Stromal cell of bone marrow (primary cell): ENCODE measurements at regions not wholly inside any gene's neighbourhood (a gene's known extent, or its start where the extent isn't known, plus 50 kb on each side); places are given as distances from the start of the nearest gene placed in this dataset.

Experiments
- DNase-seq: peaks from one replicate; pipeline ENCODE4 v3.0.0-alpha.2; 2012; ENCODE audit warnings: low read depth

GRCh38 chrX:147838465-147839131 is 73.1 kb upstream of the FMR1 start:
- DNase-seq = no peak

DNA sequence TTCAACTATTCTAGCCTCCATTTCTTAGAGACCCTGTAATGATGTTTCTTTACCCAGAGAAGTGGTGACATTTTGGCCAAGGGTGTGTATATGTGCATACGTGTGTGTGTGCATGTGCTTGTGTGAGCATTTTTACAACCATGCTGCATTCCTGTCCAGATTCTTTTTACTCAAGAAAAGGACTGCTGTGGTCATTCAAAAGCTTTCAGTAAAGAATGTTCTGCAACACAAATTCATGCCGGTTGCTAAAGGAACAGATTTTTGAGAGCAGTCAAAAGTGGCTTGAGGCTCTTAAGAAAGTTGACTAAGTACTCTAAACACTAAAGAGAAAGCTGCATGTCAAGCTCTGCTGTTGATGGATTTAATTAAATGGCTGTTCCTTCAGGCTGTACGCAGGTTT is 65.0 kb upstream of the FMR1 start:
- DNase-seq = no peak

DNA sequence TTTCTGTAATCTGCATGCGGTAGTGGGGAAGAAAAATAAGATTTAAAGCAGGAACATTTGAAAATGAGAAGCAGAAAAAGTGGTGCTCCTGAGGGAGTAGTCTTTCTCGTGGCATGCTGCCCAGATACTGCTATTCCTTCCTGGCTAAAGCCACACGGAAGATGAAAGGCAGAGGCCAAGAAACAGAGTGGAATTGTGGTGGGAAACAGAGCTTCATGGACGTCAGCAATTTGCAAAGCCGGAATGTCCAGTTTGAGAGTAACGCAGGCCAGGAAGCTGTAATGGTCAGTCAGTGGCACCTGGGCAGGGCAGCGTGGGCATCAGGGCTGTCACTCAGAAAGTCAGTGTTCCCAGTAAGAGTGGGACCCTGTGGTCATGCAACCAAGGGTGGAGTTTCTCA is 63.7 kb upstream of the FMR1 start:
- DNase-seq = peak; percentile 2

- DNase-seq = no peak
These were observed 62.9 kb upstream of the FMR1 start for GRCh38 chrX:147848543-147849443.

DNA sequence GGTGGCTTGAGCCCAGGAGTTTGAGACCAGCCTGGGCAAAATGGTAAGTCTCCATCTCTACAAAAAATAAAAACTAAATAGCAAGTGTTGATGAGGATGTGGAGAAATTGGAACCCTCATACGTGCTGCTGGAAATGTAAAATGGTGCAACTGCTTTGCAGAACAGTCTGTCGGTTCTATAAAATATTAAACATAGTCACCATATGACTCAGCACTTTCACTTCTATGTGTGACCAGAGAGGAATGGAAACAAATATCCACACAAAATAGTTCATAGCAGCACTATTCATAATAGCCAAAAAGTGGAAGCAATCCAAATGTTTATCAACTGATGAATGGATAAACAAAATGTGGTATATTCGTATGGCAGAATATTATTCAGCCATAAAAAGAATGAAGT is 60.8 kb upstream of the FMR1 start:
- DNase-seq = no peak

GRCh38 chrX:147853701-147854100 is 58.0 kb upstream of the FMR1 start:
- no peak for DNase-seq

DNA sequence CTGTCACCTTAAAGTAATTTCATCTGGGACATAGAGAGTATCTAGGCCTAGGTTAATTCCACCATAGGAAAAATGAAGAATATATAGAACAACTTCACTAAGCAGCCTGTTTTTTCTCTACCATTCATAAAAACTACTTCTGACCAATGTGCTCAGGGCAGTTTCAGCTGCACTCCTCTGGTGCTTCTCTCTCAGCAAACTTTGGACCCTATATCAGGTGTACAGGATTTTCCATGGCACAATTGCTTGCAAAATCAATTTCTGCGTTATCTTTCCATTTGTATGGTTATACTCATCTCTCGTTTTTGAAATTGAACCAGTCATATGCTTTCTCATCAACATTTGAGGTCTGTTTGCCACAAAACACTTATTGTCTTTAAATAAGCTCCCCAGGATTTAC is 52.1 kb upstream of the FMR1 start:
- DNase-seq = no peak
